ENCODE measurements at regions not wholly inside any gene's neighbourhood (a gene's known extent, or its start where the extent isn't known, plus 50 kb on each side); places are given as distances from the start of the nearest gene placed in this dataset.
A peak's percentile ranks its signal among the peaks of the same experiment; 100 is the strongest.

- no peak for DNase-seq
Observed at GRCh38 chrX:727738-728621, 97.4 kb downstream of the SHOX start.

- DNase-seq = no peak
Observed at GRCh38 chrX:725971-726370, 95.4 kb downstream of the SHOX start.

GRCh38 chrX:724256-724655, 93.7 kb downstream of the SHOX start:
- peak; percentile 41 for DNase-seq

GRCh38 chrX:723781-724180, 93.2 kb downstream of the SHOX start:
- DNase-seq = no peak

DNA sequence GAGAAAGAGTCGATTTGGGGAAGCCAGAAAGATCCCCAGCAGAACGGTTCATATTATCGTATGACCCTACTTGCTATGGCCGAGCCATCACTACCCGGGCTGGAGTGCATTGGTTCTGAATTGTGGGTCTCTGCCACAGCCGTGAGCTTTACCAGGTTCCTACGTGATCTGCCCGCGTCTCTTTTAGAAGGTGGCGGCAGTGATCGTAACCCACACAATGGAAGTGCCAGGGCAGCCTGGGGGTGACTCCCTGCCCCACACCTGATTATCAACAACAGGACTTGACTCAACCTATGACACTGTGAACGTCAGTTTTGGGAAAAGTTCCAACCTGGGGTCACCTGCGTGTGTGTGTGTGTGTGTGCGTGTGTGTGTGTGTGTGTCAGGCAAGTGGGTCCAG, 90.8 kb downstream of the SHOX start:
- DNase-seq = no peak

DNA sequence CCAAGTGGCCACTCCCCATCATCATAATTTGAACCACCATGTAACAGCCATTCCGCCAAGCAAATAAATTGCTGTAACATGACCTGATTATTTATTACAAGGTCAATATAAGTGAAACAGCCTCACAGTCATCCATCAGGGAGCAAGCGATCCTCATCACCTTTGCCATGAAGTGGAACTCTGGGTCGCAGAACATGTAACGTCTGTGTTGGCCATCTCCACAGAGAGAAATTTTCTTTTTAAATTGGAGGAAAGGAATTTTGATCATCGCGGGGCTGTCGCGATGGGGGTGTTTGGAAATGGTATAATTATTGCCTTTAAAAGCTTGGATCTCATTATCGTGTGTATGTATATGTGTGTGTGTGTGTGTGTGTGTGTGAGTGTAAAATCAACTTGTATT, 90.2 kb downstream of the SHOX start:
- DNase-seq = no peak

DNA sequence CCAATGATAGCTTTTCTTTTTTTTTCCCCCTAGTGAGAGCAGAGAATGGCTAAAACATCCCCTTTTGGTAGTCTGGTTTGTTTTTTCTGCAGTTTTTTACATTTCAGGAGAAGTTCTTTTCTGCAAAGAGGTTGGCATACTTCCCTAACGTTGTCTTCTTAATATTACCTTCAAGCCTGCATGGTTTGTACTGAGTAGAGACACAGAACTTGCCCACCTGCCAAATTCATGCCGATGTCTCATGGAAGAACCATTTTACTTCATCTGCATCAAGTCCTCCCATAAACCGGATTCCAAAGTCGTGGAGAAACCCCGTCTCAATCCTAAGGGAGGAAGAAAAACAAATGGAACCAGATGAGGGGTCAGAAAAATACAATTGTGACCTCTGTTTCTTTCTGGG, 89.7 kb downstream of the SHOX start:
- no peak for DNase-seq

DNA sequence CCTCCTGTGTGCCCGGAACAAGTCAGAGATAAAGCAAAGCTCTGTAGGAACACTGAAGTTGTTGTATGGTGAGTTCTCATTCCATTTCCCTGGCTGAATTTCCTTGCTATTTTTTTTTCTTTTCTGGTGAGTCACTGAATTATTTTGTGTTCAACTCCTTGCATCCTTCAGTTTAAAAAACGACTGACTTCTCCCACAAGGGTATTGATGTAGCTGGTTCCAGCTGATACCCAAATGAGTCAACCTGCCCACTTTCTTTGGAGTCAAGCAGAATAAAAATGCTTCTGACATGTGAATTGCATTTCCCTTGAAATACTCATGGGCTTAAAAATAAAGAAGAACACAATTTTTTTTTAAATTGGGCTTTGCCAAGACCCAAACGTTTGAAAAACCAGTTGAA, 85.5 kb downstream of the SHOX start:
- DNase-seq = no peak

GRCh38 chrX:714131-714530, 83.5 kb downstream of the SHOX start:
- DNase-seq = no peak

All from eye (tissue), 1 donor.